Esophagus muscularis mucosa (tissue), 4 donors: ENCODE measurements at regions not wholly inside any gene's neighbourhood (a gene's known extent, or its start where the extent isn't known, plus 50 kb on each side); places are given as distances from the start of the nearest gene placed in this dataset.
A peak's percentile ranks its signal among the peaks of the same experiment; 100 is the strongest.

Experiments
- DNase-seq: peaks from one replicate; pipeline ENCODE4 v3.0.0-alpha.2; 2017; ENCODE audit errors: extremely low spot score
- H3K27ac ChIP-seq, 4 donors: fragments of 200-600 bp; sonication (generic); replicated peaks in 1 of 4; 1 replicate in 3 of 4; 2 replicates in 1 of 4; pipeline ENCODE4 v1.5.1; 2016 to 2019; ENCODE audit warnings: mild to moderate bottlenecking in 1 of 4
- H3K27me3 ChIP-seq, 4 donors: fragments of 200-600 bp; sonication (generic); one replicate each; pipeline versions ENCODE4 v1.5.1 to v1.6.0; 2016 to 2019
- H3K36me3 ChIP-seq, 4 donors: fragments of 200-600 bp; sonication (generic); one replicate each; pipeline ENCODE4 v1.5.1; 2016 to 2019
- H3K4me1 ChIP-seq, 4 donors: fragments of 200-600 bp; sonication (generic); one replicate each; pipeline ENCODE4 v1.5.1; 2016 to 2019
- H3K4me3 ChIP-seq, 4 donors: fragments of 200-600 bp; sonication (generic); 1 replicate in 2 of 4; 2 replicates in 2 of 4; pipeline ENCODE4 v1.5.1; 2016 to 2019; ENCODE audit warnings: mild to moderate bottlenecking in 4 of 4, moderate library complexity in 1 of 4
- H3K9me3 ChIP-seq, 4 donors: fragments of 200-600 bp; sonication (generic); 1 replicate in 3 of 4; 2 replicates in 1 of 4; pipeline ENCODE4 v1.5.1; 2016 to 2019
- CTCF ChIP-seq, 3 experiments: fragments of 200-600 bp in 2 of 3; fragments of 450-650 bp in 1 of 3; sonication (generic) in 2 of 3; IDR thresholded peaks; one replicate each; pipeline ENCODE4 v1.5.1; 2017 to 2019; ENCODE audit warnings: antibody characterized with exemption in 3 of 3, mild to moderate bottlenecking in 2 of 3, moderate library complexity in 1 of 3
- EP300 ChIP-seq: sonication (generic); formaldehyde crosslinking; IDR thresholded peaks from one replicate; pipeline ENCODE4 v1.6.1; 2017; ENCODE audit warnings: antibody characterized with exemption
- POLR2A ChIP-seq: fragments of 450-650 bp; IDR thresholded peaks from one replicate; pipeline ENCODE4 v1.6.1; 2017; ENCODE audit warnings: antibody characterized with exemption, moderate library complexity, mild to moderate bottlenecking, low read depth
- POLR2AphosphoS5 ChIP-seq, 2 donors: sonication (generic); formaldehyde crosslinking; IDR thresholded peaks; one replicate each; pipeline ENCODE4 v1.6.1; 2017; ENCODE audit warnings: antibody characterized with exemption in 2 of 2
- WGBS: methylation state at CpG from one replicate; pipeline ENCODE4 v1.1.5; 2018; 5-methylcytosine and 5-hydroxymethylcytosine counted together
- intact Hi-C: fragments of 100-400 bp; cut with DNase I; formaldehyde crosslinking; loops from one replicate; pipeline ENCODE4 v1.15.1; 2023

DNA sequence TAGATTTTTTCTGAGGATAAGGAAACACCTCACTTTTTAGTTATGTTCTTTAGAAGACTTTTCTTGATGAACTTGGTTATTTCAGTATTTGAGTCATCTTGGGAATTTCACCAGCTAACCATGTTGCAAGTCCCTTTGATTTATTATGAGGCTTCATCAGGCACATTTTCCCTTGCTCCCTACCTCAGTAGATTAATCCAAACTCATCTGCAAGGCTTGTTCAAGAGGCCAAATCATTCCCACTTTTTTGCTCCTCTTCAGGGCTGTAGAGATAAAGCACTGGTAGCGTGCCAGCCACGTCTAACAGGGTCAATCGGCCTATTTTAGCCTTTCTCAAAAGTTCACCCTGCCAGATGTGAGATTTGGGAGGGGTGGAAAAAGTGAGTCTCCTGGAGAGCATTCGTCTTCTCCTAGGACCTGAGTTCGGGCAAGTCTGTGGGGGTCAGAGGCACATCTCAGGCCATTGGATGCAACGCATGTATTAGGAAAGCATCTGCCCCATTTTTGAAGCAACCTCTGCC lies 120.3 kb downstream of the RDH14 start:
- Histone ChIP-seq H3K27ac (peak overlapping the region; percentile 13 to 51 (median 24)), H3K27me3 (no peaks in the 10 kb centered on the region), H3K36me3 (no peaks in the 10 kb centered on the region), H3K4me3 (no peak overlapping the region), H3K4me1 (peaks cover under 1 to 51% (median 41%) of the 10 kb centered on the region in 4 donors), H3K9me3 (no peaks in the 10 kb centered on the region)
- WGBS, result 74% methylated on average over 6 of the region's 6 CpGs
- no peak for DNase-seq
- TF ChIP-seq POLR2A (no peak), POLR2AphosphoS5 (IDR thresholded peaks at IDR 0.05) (peak in 1 of 2 donors; percentile 46)
- intact Hi-C loops, result no loop called here

DNA sequence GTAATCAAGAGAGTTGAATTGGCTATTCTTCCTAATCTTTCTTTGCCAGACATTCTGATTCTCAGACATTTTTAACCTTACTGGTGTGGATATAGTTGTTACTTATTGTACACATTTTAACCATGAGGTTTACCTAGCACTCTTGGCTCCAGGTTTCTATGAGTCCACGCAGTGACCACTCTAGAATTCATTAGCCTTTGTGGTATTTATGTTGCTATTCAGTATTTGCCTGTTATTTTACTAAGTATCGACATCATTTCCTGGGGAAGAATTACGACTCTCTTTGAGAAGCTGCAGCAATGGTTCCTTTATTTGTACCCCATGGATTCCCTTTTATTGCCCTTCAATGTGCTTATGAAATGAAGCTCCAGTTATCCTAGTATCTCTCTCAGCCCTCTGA lies 120.7 kb downstream of the RDH14 start:
- intact Hi-C loops, result loop anchor here (2.0 to 10.0 kb wide), 2 partner anchors 75 to 305 kb away; no protein-coding TSS in a partner anchor
- Histone ChIP-seq H3K9me3 (no peaks in the 10 kb centered on the region), H3K4me1 (peaks cover 0 to 49% (median 37%) of the 10 kb centered on the region in 4 donors), H3K27ac (peak overlapping the region in 3 of 4 donors; percentile 13 to 30 (median 18)), H3K36me3 (no peaks in the 10 kb centered on the region), H3K27me3 (no peaks in the 10 kb centered on the region), H3K4me3 (no peak overlapping the region)
- TF ChIP-seq CTCF (IDR thresholded peaks at IDR 0.05) (no peak), EP300 (no peak), POLR2AphosphoS5 (IDR thresholded peaks at IDR 0.05) (no peak), POLR2A (no peak)
- 78% methylated on average over 3 of the region's 3 CpGs for WGBS
- no peak for DNase-seq

GRCh38 chr2:18437909-18438308 lies 122.5 kb downstream of the RDH14 start:
- Histone ChIP-seq H3K4me3 (no peak overlapping the region), H3K27ac (no peak overlapping the region), H3K27me3 (no peaks in the 10 kb centered on the region), H3K4me1 (peaks cover 0 to 50% (median 44%) of the 10 kb centered on the region in 4 donors), H3K9me3 (no peaks in the 10 kb centered on the region), H3K36me3 (no peaks in the 10 kb centered on the region)
- no peak for TF ChIP-seq POLR2A
- no peak for TF ChIP-seq CTCF (IDR thresholded peaks at IDR 0.05)
- TF ChIP-seq EP300, result no peak
- TF ChIP-seq POLR2AphosphoS5 (IDR thresholded peaks at IDR 0.05), result no peak
- DNase-seq, result no peak
- WGBS, result 91% methylated on average over 2 of the region's 2 CpGs
- intact Hi-C loops, result loop anchor here (2.0 to 10.0 kb wide), 2 partner anchors 77 to 307 kb away; no protein-coding TSS in a partner anchor

GRCh38 chr2:18436503-18437005 lies 123.9 kb downstream of the RDH14 start:
- intact Hi-C loops, result loop anchor here (10.0 kb wide), 1 partner anchor 308 kb away; no protein-coding TSS in a partner anchor
- no peak for DNase-seq
- H3K36me3 ChIP-seq, result no peaks in the 10 kb centered on the region
- no peak for TF ChIP-seq POLR2A
- no peak for TF ChIP-seq POLR2AphosphoS5 (IDR thresholded peaks at IDR 0.05)
- TF ChIP-seq CTCF (IDR thresholded peaks at IDR 0.05), result no peak
- TF ChIP-seq EP300, result no peak
- peak overlapping the region; percentile 10 to 47 (median 29) for H3K27ac ChIP-seq
- no peaks in the 10 kb centered on the region for H3K9me3 ChIP-seq
- no peaks in the 10 kb centered on the region for H3K27me3 ChIP-seq
- no peak overlapping the region for H3K4me3 ChIP-seq
- H3K4me1 ChIP-seq, result peaks cover 0 to 63% (median 55%) of the 10 kb centered on the region in 4 donors
- 29% methylated on average over 5 of the region's 5 CpGs for WGBS

DNA sequence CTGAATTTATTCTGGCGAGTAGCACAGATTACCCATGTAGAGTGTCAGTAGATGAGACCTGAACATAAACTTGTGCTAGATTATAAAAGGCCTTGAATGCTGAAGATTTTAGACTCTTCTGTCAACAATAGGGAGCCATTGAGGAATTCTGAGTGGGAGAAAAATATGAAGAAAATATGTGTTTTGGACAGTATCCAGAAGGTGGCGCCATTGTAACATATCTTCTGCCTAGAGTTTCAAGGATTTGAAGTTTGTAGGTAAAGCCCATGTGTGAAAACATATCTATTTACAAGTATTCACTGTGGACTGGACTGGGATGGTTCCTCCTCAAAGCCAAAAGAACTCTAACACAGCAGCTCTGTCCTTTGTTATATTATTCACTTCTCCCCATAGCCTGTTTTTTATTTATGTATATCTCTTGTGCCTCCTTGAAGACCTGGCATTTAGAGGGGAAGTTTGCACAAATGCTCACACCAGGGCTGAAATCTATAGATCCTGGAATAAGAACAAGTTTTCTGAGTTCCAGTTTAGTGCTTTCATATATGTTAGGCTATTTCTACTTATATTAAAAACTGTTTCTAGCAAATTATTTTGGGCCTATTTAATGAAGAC lies 124.9 kb downstream of the RDH14 start:
- Histone ChIP-seq H3K4me3 (no peak overlapping the region), H3K27ac (peak overlapping the region; percentile 11 to 47 (median 32)), H3K36me3 (no peaks in the 10 kb centered on the region), H3K9me3 (no peaks in the 10 kb centered on the region), H3K27me3 (no peaks in the 10 kb centered on the region), H3K4me1 (peaks cover 0 to 56% (median 50%) of the 10 kb centered on the region in 4 donors)
- WGBS, result 41% methylated on average over 2 of the region's 2 CpGs
- TF ChIP-seq CTCF (IDR thresholded peaks at IDR 0.05) (peak; percentile 57 to 63 (median 61)), POLR2A (no peak)
- no peak for DNase-seq
- intact Hi-C loops, result loop anchor here (10.0 kb wide), 1 partner anchor 309 kb away; no protein-coding TSS in a partner anchor
